KMS-11 (cell line): ENCODE measurements at regions not wholly inside any gene's neighbourhood (a gene's known extent, or its start where the extent isn't known, plus 50 kb on each side); places are given as distances from the start of the nearest gene placed in this dataset.

ENCODE experiments used
- H2AFZ ChIP-seq: fragments of 200-600 bp; sonication (generic); 2 replicates; pipeline ENCODE4 v1.6.1; 2016; ENCODE audit warnings: antibody characterized with exemption, mixed run types, low read depth
- H3K27ac ChIP-seq: fragments of 200-600 bp; sonication (generic); 2 replicates; pipeline ENCODE4 v1.6.1; 2016; ENCODE audit warnings: mild to moderate bottlenecking, mixed run types
- H3K27me3 ChIP-seq: fragments of 200-600 bp; sonication (generic); 2 replicates; pipeline ENCODE4 v1.6.1; 2017; ENCODE audit warnings: mild to moderate bottlenecking, low read depth, mixed run types, moderate library complexity; ENCODE audit not compliant: insufficient read depth
- H3K36me3 ChIP-seq: fragments of 200-600 bp; sonication (generic); 2 replicates; pipeline ENCODE4 v1.6.1; 2017; ENCODE audit warnings: mild to moderate bottlenecking, mixed run types; ENCODE audit not compliant: insufficient read depth
- H3K4me1 ChIP-seq: fragments of 200-600 bp; sonication (generic); 2 replicates; pipeline ENCODE4 v1.6.1; 2016; ENCODE audit warnings: mild to moderate bottlenecking, low read depth, mixed run types; ENCODE audit not compliant: poor library complexity, severe bottlenecking
- H3K4me2 ChIP-seq: fragments of 200-600 bp; sonication (generic); 2 replicates; pipeline ENCODE4 v1.7.0; 2016; ENCODE audit warnings: mild to moderate bottlenecking, mixed run types
- H3K4me3 ChIP-seq: fragments of 200-600 bp; sonication (generic); IDR thresholded peaks from 2 replicates; pipeline ENCODE4 v1.6.1; 2017; ENCODE audit warnings: low read depth, low read length, mixed read lengths; ENCODE audit not compliant: insufficient read depth
- H3K79me2 ChIP-seq: fragments of 200-600 bp; sonication (generic); 2 replicates; pipeline ENCODE4 v1.6.1; 2016; ENCODE audit warnings: low read depth, mixed run types; ENCODE audit not compliant: insufficient read depth
- H3K9ac ChIP-seq: fragments of 200-600 bp; sonication (generic); 2 replicates; pipeline ENCODE4 v1.6.1; 2016; ENCODE audit warnings: mild to moderate bottlenecking, mixed run types
- H4K20me1 ChIP-seq: fragments of 200-600 bp; sonication (generic); 2 replicates; pipeline ENCODE4 v1.6.1; 2016; ENCODE audit warnings: mild to moderate bottlenecking, mixed run types; ENCODE audit not compliant: insufficient read depth
- TF ChIP-seq, protein P1 (sequence below): fragments of 200-600 bp; sonication (generic); conservative IDR thresholded peaks from 2 replicates; pipeline ENCODE4 v1.6.1; 2017; ENCODE audit warnings: low read depth, mild to moderate bottlenecking, antibody characterized with exemption, low read length, moderate library complexity, mixed read lengths

DNA sequence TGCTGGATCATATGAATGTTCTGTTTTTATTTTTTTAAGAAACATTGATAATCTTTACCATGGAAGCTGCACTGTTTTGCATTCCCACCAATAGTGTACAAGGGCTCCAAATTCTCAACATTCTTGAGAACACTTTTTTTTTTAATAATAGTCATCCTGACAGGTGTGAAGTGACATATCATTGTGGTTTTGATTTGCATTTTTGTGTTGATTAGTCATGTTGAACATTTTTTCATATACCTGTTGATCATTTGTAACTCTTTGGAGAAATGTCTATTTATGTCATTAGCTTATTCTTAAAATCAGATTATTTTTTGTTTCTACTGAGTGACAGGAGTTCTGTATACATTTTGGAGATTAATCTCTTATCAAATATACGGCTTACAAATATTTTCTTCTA, 408.5 kb downstream of the GLUD2 start:
- Histone ChIP-seq H3K36me3 (no peaks in the 10 kb centered on the region), H3K27ac (no peak overlapping the region), H3K4me2 (no peak overlapping the region), H3K9ac (no peak overlapping the region), H3K27me3 (no peaks in the 10 kb centered on the region), H2AFZ (no peak overlapping the region), H3K4me3 (no peak overlapping the region), H3K79me2 (no peaks in the 10 kb centered on the region), H3K4me1 (no peaks in the 10 kb centered on the region), H4K20me1 (no peaks in the 10 kb centered on the region)
- TF ChIP-seq, protein P1, sequence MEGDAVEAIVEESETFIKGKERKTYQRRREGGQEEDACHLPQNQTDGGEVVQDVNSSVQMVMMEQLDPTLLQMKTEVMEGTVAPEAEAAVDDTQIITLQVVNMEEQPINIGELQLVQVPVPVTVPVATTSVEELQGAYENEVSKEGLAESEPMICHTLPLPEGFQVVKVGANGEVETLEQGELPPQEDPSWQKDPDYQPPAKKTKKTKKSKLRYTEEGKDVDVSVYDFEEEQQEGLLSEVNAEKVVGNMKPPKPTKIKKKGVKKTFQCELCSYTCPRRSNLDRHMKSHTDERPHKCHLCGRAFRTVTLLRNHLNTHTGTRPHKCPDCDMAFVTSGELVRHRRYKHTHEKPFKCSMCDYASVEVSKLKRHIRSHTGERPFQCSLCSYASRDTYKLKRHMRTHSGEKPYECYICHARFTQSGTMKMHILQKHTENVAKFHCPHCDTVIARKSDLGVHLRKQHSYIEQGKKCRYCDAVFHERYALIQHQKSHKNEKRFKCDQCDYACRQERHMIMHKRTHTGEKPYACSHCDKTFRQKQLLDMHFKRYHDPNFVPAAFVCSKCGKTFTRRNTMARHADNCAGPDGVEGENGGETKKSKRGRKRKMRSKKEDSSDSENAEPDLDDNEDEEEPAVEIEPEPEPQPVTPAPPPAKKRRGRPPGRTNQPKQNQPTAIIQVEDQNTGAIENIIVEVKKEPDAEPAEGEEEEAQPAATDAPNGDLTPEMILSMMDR = no peak

GRCh38 chrX:121456315-121456714, 408.9 kb downstream of the GLUD2 start:
- Histone ChIP-seq H3K27ac (no peak overlapping the region), H3K4me2 (no peak overlapping the region)

DNA sequence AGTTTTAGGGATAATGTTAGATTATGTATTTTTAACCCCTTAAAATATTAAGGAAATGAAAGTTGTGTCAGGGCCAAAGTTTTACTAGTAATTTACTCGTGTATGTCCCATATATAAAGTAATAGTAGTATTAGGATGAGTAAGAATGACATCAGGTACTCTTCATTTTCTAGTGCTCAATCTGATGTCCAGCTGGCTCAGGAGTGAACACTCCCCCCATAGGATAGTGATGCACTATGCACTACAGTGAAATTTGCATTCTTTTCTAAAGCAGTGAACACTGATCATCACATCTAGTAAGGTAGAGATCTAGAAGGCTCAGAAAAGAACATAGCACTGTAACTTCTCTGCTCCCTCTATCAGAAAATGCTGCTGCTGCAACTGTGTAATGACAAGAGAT, 409.7 kb downstream of the GLUD2 start:
- Histone ChIP-seq H2AFZ (no peak overlapping the region), H3K36me3 (no peaks in the 10 kb centered on the region), H4K20me1 (no peaks in the 10 kb centered on the region), H3K4me1 (no peaks in the 10 kb centered on the region), H3K79me2 (no peaks in the 10 kb centered on the region), H3K27ac (no peak overlapping the region), H3K9ac (no peak overlapping the region), H3K4me2 (no peak overlapping the region), H3K4me3 (no peak overlapping the region), H3K27me3 (no peaks in the 10 kb centered on the region)
- TF ChIP-seq, protein P1 = no peak

More at GRCh38 chrX:121456315-121456714, 408.9 kb downstream of the GLUD2 start:
- Histone ChIP-seq H4K20me1 (no peaks in the 10 kb centered on the region), H3K9ac (no peak overlapping the region), H3K36me3 (no peaks in the 10 kb centered on the region), H3K27me3 (no peaks in the 10 kb centered on the region), H3K4me3 (no peak overlapping the region), H3K79me2 (no peaks in the 10 kb centered on the region), H3K4me1 (no peaks in the 10 kb centered on the region), H2AFZ (no peak overlapping the region)
- TF ChIP-seq, protein P1 = no peak

DNA sequence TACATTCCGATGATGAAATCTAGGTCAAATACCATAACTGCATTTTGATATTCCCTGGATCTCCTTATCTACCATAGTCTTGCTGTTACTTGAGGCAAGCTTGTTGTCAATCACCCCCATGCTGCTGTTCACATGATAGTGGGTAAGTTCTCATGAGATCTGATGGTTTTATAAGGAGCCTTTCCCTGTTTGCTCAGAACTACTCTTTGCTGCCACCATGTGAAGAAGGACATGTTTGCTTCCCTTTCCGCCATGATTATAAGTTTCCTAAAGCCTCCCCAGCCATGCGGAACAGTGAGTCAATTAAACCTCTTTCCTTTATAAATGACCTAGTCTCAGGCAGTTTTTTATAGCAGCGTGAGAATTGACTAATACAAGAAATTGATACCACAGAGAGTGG, 432.0 kb downstream of the GLUD2 start:
- no peak overlapping the region for H3K4me3 ChIP-seq
- no peaks in the 10 kb centered on the region for H3K36me3 ChIP-seq
- H2AFZ ChIP-seq = no peak overlapping the region
- no peaks in the 10 kb centered on the region for H3K4me1 ChIP-seq
- TF ChIP-seq, protein P1 = no peak
- no peak overlapping the region for H3K9ac ChIP-seq
- H3K79me2 ChIP-seq = no peaks in the 10 kb centered on the region
- H3K27me3 ChIP-seq = no peaks in the 10 kb centered on the region
- no peaks in the 10 kb centered on the region for H4K20me1 ChIP-seq
- H3K4me2 ChIP-seq = no peak overlapping the region
- no peak overlapping the region for H3K27ac ChIP-seq
